Adipocyte (in vitro differentiated cells): ENCODE measurements at regions not wholly inside any gene's neighbourhood (a gene's known extent, or its start where the extent isn't known, plus 50 kb on each side); places are given as distances from the start of the nearest gene placed in this dataset.

Experiments used
- DNase-seq: peaks from one replicate; pipeline ENCODE4 v3.0.0-alpha.2; 2015; ENCODE audit warnings: low read depth
- H3K27me3 ChIP-seq: replicated peaks from 2 replicates; pipeline ENCODE4 v1.7.0; 2013; ENCODE audit warnings: mild to moderate bottlenecking, low read length, moderate library complexity; ENCODE audit not compliant: control insufficient read depth, insufficient read depth
- H3K36me3 ChIP-seq: 2 replicates; pipeline ENCODE4 v1.7.0; 2013; ENCODE audit warnings: low read length, mild to moderate bottlenecking, moderate library complexity; ENCODE audit not compliant: control insufficient read depth, insufficient read depth, severe bottlenecking
- H3K4me1 ChIP-seq: 2 replicates; pipeline ENCODE4 v1.7.0; 2013; ENCODE audit warnings: mild to moderate bottlenecking, low read length, moderate library complexity; ENCODE audit not compliant: control insufficient read depth, insufficient read depth
- H3K4me3 ChIP-seq: 2 replicates; pipeline ENCODE4 v1.7.0; 2013; ENCODE audit warnings: mild to moderate bottlenecking, low read length, moderate library complexity
- H3K9ac ChIP-seq: 2 replicates; pipeline ENCODE4 v1.7.0; 2013; ENCODE audit warnings: mild to moderate bottlenecking, low read length, moderate library complexity
- H3K9me3 ChIP-seq: 2 replicates; pipeline ENCODE4 v1.7.0; 2013; ENCODE audit warnings: mild to moderate bottlenecking, low read length, moderate library complexity; ENCODE audit not compliant: control insufficient read depth

GRCh38 chr2:220876080-220876824 lies 695.9 kb downstream of the EPHA4 start:
- Histone ChIP-seq H3K27me3 (no peaks in the 10 kb centered on the region), H3K9ac (no peak overlapping the region), H3K36me3 (no peaks in the 10 kb centered on the region), H3K9me3 (no peaks in the 10 kb centered on the region), H3K4me1 (no peaks in the 10 kb centered on the region), H3K4me3 (no peak overlapping the region)
- no peak for DNase-seq

- Histone ChIP-seq H3K9me3 (no peaks in the 10 kb centered on the region), H3K9ac (no peak overlapping the region), H3K4me1 (no peaks in the 10 kb centered on the region), H3K27me3 (no peaks in the 10 kb centered on the region), H3K36me3 (no peaks in the 10 kb centered on the region), H3K4me3 (no peak overlapping the region)
- DNase-seq: no peak
Measured at GRCh38 chr2:220877491-220877890, 694.6 kb downstream of the EPHA4 start.

- no peak for DNase-seq
- Histone ChIP-seq H3K27me3 (no peaks in the 10 kb centered on the region), H3K36me3 (no peaks in the 10 kb centered on the region), H3K9me3 (no peaks in the 10 kb centered on the region), H3K4me1 (no peaks in the 10 kb centered on the region), H3K4me3 (no peak overlapping the region), H3K9ac (no peak overlapping the region)
Measured at GRCh38 chr2:220877897-220878296, 694.2 kb downstream of the EPHA4 start.

GRCh38 chr2:220880623-220881596 lies 691.2 kb downstream of the EPHA4 start:
- Histone ChIP-seq H3K9ac (no peak overlapping the region), H3K4me1 (no peaks in the 10 kb centered on the region), H3K4me3 (no peak overlapping the region), H3K27me3 (no peaks in the 10 kb centered on the region), H3K36me3 (no peaks in the 10 kb centered on the region), H3K9me3 (no peaks in the 10 kb centered on the region)
- peak; percentile 27 for DNase-seq

GRCh38 chr2:220882507-220882906 lies 689.6 kb downstream of the EPHA4 start:
- no peaks in the 10 kb centered on the region for H3K27me3 ChIP-seq

GRCh38 chr2:220885593-220885992 lies 686.5 kb downstream of the EPHA4 start:
- H3K4me1 ChIP-seq: peaks cover 4% of the 10 kb centered on the region
- no peak for DNase-seq
- no peaks in the 10 kb centered on the region for H3K27me3 ChIP-seq
- H3K9ac ChIP-seq: no peak overlapping the region
- no peak overlapping the region for H3K4me3 ChIP-seq
- H3K36me3 ChIP-seq: no peaks in the 10 kb centered on the region
- peaks cover 7% of the 10 kb centered on the region for H3K9me3 ChIP-seq

More at GRCh38 chr2:220882507-220882906, 689.6 kb downstream of the EPHA4 start:
- no peak overlapping the region for H3K9ac ChIP-seq
- no peaks in the 10 kb centered on the region for H3K36me3 ChIP-seq
- DNase-seq: no peak
- no peak overlapping the region for H3K4me3 ChIP-seq
- H3K9me3 ChIP-seq: peaks cover 4% of the 10 kb centered on the region
- H3K4me1 ChIP-seq: no peaks in the 10 kb centered on the region

- Histone ChIP-seq H3K4me3 (no peak overlapping the region), H3K27me3 (no peaks in the 10 kb centered on the region), H3K4me1 (peaks cover 4% of the 10 kb centered on the region), H3K9me3 (peaks cover 7% of the 10 kb centered on the region), H3K9ac (no peak overlapping the region), H3K36me3 (no peaks in the 10 kb centered on the region)
- no peak for DNase-seq
Measured at GRCh38 chr2:220887271-220887870, 684.7 kb downstream of the EPHA4 start.

- Histone ChIP-seq H3K4me3 (no peak overlapping the region), H3K36me3 (no peaks in the 10 kb centered on the region), H3K9me3 (peaks cover 7% of the 10 kb centered on the region), H3K4me1 (peaks cover 4% of the 10 kb centered on the region), H3K27me3 (no peaks in the 10 kb centered on the region), H3K9ac (no peak overlapping the region)
- no peak for DNase-seq
Measured at GRCh38 chr2:220887876-220888275, 684.2 kb downstream of the EPHA4 start.

- peaks cover 4% of the 10 kb centered on the region for H3K4me1 ChIP-seq
Measured at GRCh38 chr2:220890931-220891330, 681.2 kb downstream of the EPHA4 start.

GRCh38 chr2:220891405-220891804 lies 680.7 kb downstream of the EPHA4 start:
- peak; percentile 79 for DNase-seq
- H3K4me1 ChIP-seq: peaks cover 4% of the 10 kb centered on the region
- peaks cover 7% of the 10 kb centered on the region for H3K9me3 ChIP-seq
- H3K9ac ChIP-seq: no peak overlapping the region
- no peaks in the 10 kb centered on the region for H3K27me3 ChIP-seq
- H3K4me3 ChIP-seq: no peak overlapping the region
- no peaks in the 10 kb centered on the region for H3K36me3 ChIP-seq

More at GRCh38 chr2:220890931-220891330, 681.2 kb downstream of the EPHA4 start:
- Histone ChIP-seq H3K4me3 (no peak overlapping the region), H3K9me3 (peaks cover 7% of the 10 kb centered on the region), H3K36me3 (no peaks in the 10 kb centered on the region), H3K9ac (no peak overlapping the region), H3K27me3 (no peaks in the 10 kb centered on the region)
- no peak for DNase-seq
